GM12878 (cell line): ENCODE measurements at regions not wholly inside any gene's neighbourhood (a gene's known extent, or its start where the extent isn't known, plus 50 kb on each side); places are given as distances from the start of the nearest gene placed in this dataset.

Experiments used
- ATAC-seq: fragments of 200-7000 bp; cut with Tn5 transposase; 3 replicates; pipeline ENCODE4 v1.9.1; 2020; ENCODE audit warnings: mild to moderate bottlenecking, moderate library complexity
- BruUV-seq: library from RNA; stranded (reverse); fragments of 400-500 nt; replicated peaks from 2 replicates; lab custom pipeline; 2021; lab: Mats Ljungman, UMichigan
- CTCF ChIA-PET: fragments of 300-600 bp; sonication (Branson Sonifier 250); formaldehyde crosslinking; extraction: SDS; loops from one replicate; lab custom pipeline; 2021; ENCODE audit warnings: inconsistent platforms; lab: Yijun Ruan, JAX
- POLR2A ChIA-PET: fragments of 350-600 bp; formaldehyde crosslinking; extraction: SDS; loops from one replicate; lab custom pipeline; 2021; ENCODE audit warnings: inconsistent platforms; lab: Charles Lee
- RAD21 ChIA-PET: fragments of 300-600 bp; sonication (Branson Sonifier 250); formaldehyde crosslinking; loops from one replicate; lab custom pipeline; 2023; ENCODE audit warnings: antibody characterized with exemption; ENCODE audit not compliant: unreplicated experiment; lab: Charles Lee
- SMC1A ChIA-PET: fragments of 300-600 bp; sonication (Branson Sonifier 250); formaldehyde crosslinking; loops from one replicate; lab custom pipeline; 2023; ENCODE audit not compliant: unreplicated experiment, uncharacterized antibody; lab: Charles Lee
- DNase-seq: peaks from one replicate; pipeline ENCODE4 v3.0.0-alpha.2; 2011; ENCODE audit warnings: low read depth, low spot score
- FAIRE-seq: peaks from 3 replicates; lab custom pipeline; 2011; peaks lifted over from hg19 to GRCh38; lab: Jason Lieb, UNC
- H2AFZ ChIP-seq: 2 replicates; pipeline ENCODE4 v1.6.0; 2011; ENCODE audit warnings: low read depth, low read length, control low read depth; ENCODE audit not compliant: control insufficient read depth
- H3K27ac ChIP-seq: 2 replicates; pipeline ENCODE4 v1.5.1; 2011; ENCODE audit warnings: control low read depth; ENCODE audit not compliant: control insufficient read depth, insufficient read depth
- H3K27me3 ChIP-seq, 2 experiments: replicated peaks in 1 of 2; 2 replicates each; pipeline versions ENCODE4 v1.6.0 to v1.6.1; 2011; ENCODE audit warnings: low read length in 1 of 2; ENCODE audit not compliant: control insufficient read depth in 2 of 2, insufficient read depth in 2 of 2
- H3K36me3 ChIP-seq, 2 experiments: 2 replicates each; pipeline ENCODE4 v1.5.1; 2011; ENCODE audit warnings: low read length in 1 of 2; ENCODE audit not compliant: control insufficient read depth in 2 of 2, insufficient read depth in 2 of 2
- H3K4me1 ChIP-seq: 2 replicates; pipeline ENCODE4 v1.6.1; 2011; ENCODE audit warnings: mild to moderate bottlenecking, low read length, moderate library complexity, mixed read lengths; ENCODE audit not compliant: control insufficient read depth, insufficient read depth
- H3K4me2 ChIP-seq: 2 replicates; pipeline ENCODE4 v1.6.0; 2011; ENCODE audit warnings: control low read depth; ENCODE audit not compliant: control insufficient read depth, insufficient read depth
- H3K4me3 ChIP-seq: fragments of 200-600 bp; sonication (generic); 2 replicates; pipeline ENCODE4 v1.5.1; 2016
- H3K79me2 ChIP-seq: 2 replicates; pipeline ENCODE4 v1.6.0; 2011; ENCODE audit warnings: low read length; ENCODE audit not compliant: control insufficient read depth, insufficient read depth
- H3K9ac ChIP-seq: 2 replicates; pipeline ENCODE4 v1.8.0; 2011; ENCODE audit warnings: low read length, control low read depth, mixed read lengths; ENCODE audit not compliant: control insufficient read depth, insufficient read depth
- H3K9me3 ChIP-seq: replicated peaks from 3 replicates; pipeline ENCODE4 v1.5.1; 2011; ENCODE audit warnings: mild to moderate bottlenecking, low read length; ENCODE audit not compliant: control insufficient read depth, insufficient read depth
- H4K20me1 ChIP-seq: 2 replicates; pipeline ENCODE4 v1.6.0; 2011; ENCODE audit not compliant: control insufficient read depth, insufficient read depth
- BACH1 ChIP-seq: fragments of 450-650 bp; IDR thresholded peaks from 2 replicates; pipeline ENCODE4 v1.6.1; 2017; ENCODE audit warnings: mild to moderate bottlenecking, borderline replicate concordance
- BMI1 ChIP-seq: fragments of 450-650 bp; IDR thresholded peaks from 2 replicates; pipeline ENCODE4 v1.6.1; 2016; ENCODE audit warnings: mild to moderate bottlenecking, moderate library complexity, borderline replicate concordance
- CHD4 ChIP-seq: fragments of 200-600 bp; sonication (generic); IDR thresholded peaks from 2 replicates; pipeline ENCODE4 v1.6.1; 2016; ENCODE audit warnings: mild to moderate bottlenecking
- CREM ChIP-seq: IDR thresholded peaks from 2 replicates; pipeline ENCODE4 v1.6.1; 2014; ENCODE audit warnings: antibody characterized with exemption, low read depth
- ESRRA ChIP-seq: IDR thresholded peaks from 2 replicates; pipeline ENCODE4 v1.6.1; 2012; ENCODE audit warnings: mild to moderate bottlenecking, low read length, improper control_type of control experiment
- JUND ChIP-seq: IDR thresholded peaks from 2 replicates; pipeline ENCODE4 v1.6.1; 2012; ENCODE audit warnings: low read depth, mild to moderate bottlenecking, low read length, improper control_type of control experiment, moderate library complexity
- MEF2A ChIP-seq: IDR thresholded peaks from 2 replicates; pipeline ENCODE4 v1.6.1; 2011; ENCODE audit warnings: low read depth, mild to moderate bottlenecking, low read length, moderate library complexity; ENCODE audit not compliant: insufficient read depth
- MTA2 ChIP-seq: fragments of 450-650 bp; IDR thresholded peaks from 2 replicates; pipeline ENCODE4 v1.6.1; 2016; ENCODE audit warnings: low read depth, mild to moderate bottlenecking, moderate library complexity
- NFXL1 ChIP-seq: fragments of 450-650 bp; IDR thresholded peaks from 2 replicates; pipeline ENCODE4 v1.6.1; 2017; ENCODE audit warnings: antibody characterized with exemption, mild to moderate bottlenecking, borderline replicate concordance
- NFYA ChIP-seq: IDR thresholded peaks from 2 replicates; pipeline ENCODE4 v1.6.1; 2011; ENCODE audit warnings: low read depth, mild to moderate bottlenecking, low read length, improper control_type of control experiment, borderline replicate concordance
- POU2F2 ChIP-seq: IDR thresholded peaks from 3 replicates; pipeline ENCODE4 v1.6.1; 2011; ENCODE audit warnings: low read depth, mild to moderate bottlenecking, low read length, borderline replicate concordance
- RAD21 ChIP-seq: IDR thresholded peaks from 2 replicates; pipeline ENCODE4 v1.6.1; 2011; ENCODE audit warnings: mild to moderate bottlenecking, low read depth, low read length, moderate library complexity; ENCODE audit not compliant: insufficient read depth
- SMAD1 ChIP-seq: fragments of 450-650 bp; IDR thresholded peaks from 2 replicates; pipeline ENCODE4 v1.6.1; 2018; ENCODE audit warnings: mild to moderate bottlenecking, low read depth; ENCODE audit not compliant: partially characterized antibody
- ZNF217 ChIP-seq: fragments of 450-650 bp; IDR thresholded peaks from 2 replicates; pipeline ENCODE4 v1.6.1; 2017; ENCODE audit warnings: antibody characterized with exemption, mild to moderate bottlenecking
- ZNF24 ChIP-seq: fragments of 450-650 bp; IDR thresholded peaks from 2 replicates; pipeline ENCODE4 v1.6.1; 2017; ENCODE audit warnings: antibody characterized with exemption, mild to moderate bottlenecking
- ZNF622 ChIP-seq: fragments of 450-650 bp; IDR thresholded peaks from 2 replicates; pipeline ENCODE4 v1.6.1; 2017; ENCODE audit warnings: mild to moderate bottlenecking, inconsistent platforms
- WGBS: methylation state at CpG from one replicate; pipeline ENCODE4 v1.1.6; 2016; ENCODE audit warnings: low lambda C conversion rate; ENCODE audit not compliant: insufficient replicate concordance, insufficient coverage; ENCODE audit errors: missing lambda C conversion rate; 5-methylcytosine and 5-hydroxymethylcytosine counted together
- in situ Hi-C: fragments of 300-500 bp; cut with MboI; formaldehyde crosslinking; loops from 9 replicates; pipeline ENCODE4 v1.14.3; 2018; ENCODE audit warnings: mixed read lengths
- intact Hi-C: fragments of 100-400 bp; cut with micrococcal nuclease; formaldehyde crosslinking; loops from one replicate; pipeline ENCODE4 v1.14.2; 2022; ENCODE audit not compliant: unreplicated experiment
- TF ChIP-seq, protein P1 (sequence below): fragments of 450-650 bp; IDR thresholded peaks from 2 replicates; pipeline ENCODE4 v1.6.1; 2017; ENCODE audit warnings: mild to moderate bottlenecking
- TF ChIP-seq, protein P2 (sequence below): fragments of 450-650 bp; IDR thresholded peaks from 2 replicates; pipeline ENCODE4 v1.6.1; 2017; ENCODE audit warnings: antibody characterized with exemption, mild to moderate bottlenecking, moderate library complexity
- TF ChIP-seq, protein P3 (sequence below): IDR thresholded peaks from 2 replicates; pipeline ENCODE4 v1.6.1; 2011; ENCODE audit warnings: mild to moderate bottlenecking, low read depth, low read length, moderate library complexity; ENCODE audit not compliant: insufficient replicate concordance
- TF ChIP-seq, protein P4 (sequence below): IDR thresholded peaks from 2 replicates; pipeline ENCODE4 v1.6.1; 2011; ENCODE audit warnings: borderline replicate concordance, low read depth, mild to moderate bottlenecking, moderate library complexity, mixed read lengths, low read length; ENCODE audit not compliant: insufficient read depth; ENCODE audit errors: extremely low read length

DNA sequence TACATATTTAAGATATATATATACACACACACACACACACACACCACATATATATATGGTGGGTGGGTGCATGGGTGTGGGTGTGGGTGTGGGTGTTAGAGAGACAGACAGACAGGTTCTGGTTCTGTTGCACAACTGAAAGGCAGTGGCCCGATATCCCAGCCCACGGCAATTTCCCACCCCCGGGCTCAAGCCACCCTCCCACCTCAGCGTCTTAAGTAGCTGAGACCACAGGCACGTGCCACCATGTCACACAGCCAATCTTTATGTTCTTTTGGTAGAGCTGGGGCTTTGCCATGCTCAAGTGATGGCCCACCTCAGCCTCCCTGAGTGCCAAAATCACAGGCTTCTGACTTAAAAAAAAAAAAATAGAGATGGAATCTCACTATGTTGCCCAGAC, 417.8 kb upstream of the FOXG1 start:
- DNase-seq: no peak
- intact Hi-C loops: no loop called here
- POLR2A ChIA-PET: no interaction called here
- H3K4me3 ChIP-seq: no peak overlapping the region
- ATAC-seq: no peak
- no peaks in the 10 kb centered on the region for H4K20me1 ChIP-seq
- no peaks in the 10 kb centered on the region for H3K79me2 ChIP-seq
- RAD21 ChIA-PET: no interaction called here
- H2AFZ ChIP-seq: no peak overlapping the region
- H3K27ac ChIP-seq: no peak overlapping the region
- no peak for FAIRE-seq
- H3K9ac ChIP-seq: no peak overlapping the region
- 26% methylated on average over 5 of the region's 5 CpGs for WGBS
- CTCF ChIA-PET: no interaction called here
- BruUV-seq: no TSS peak
- no peaks in the 10 kb centered on the region for H3K36me3 ChIP-seq
- TF ChIP-seq ESRRA (no peak), MEF2A (no peak), BACH1 (no peak), ZNF622 (no peak), MTA2 (no peak), JUND (no peak), RAD21 (no peak), NFYA (no peak), POU2F2 (no peak), BMI1 (no peak), CREM (no peak), ZNF24 (no peak), CHD4 (no peak), ZNF217 (no peak), SMAD1 (no peak), NFXL1 (no peak)
- TF ChIP-seq, protein P1, sequence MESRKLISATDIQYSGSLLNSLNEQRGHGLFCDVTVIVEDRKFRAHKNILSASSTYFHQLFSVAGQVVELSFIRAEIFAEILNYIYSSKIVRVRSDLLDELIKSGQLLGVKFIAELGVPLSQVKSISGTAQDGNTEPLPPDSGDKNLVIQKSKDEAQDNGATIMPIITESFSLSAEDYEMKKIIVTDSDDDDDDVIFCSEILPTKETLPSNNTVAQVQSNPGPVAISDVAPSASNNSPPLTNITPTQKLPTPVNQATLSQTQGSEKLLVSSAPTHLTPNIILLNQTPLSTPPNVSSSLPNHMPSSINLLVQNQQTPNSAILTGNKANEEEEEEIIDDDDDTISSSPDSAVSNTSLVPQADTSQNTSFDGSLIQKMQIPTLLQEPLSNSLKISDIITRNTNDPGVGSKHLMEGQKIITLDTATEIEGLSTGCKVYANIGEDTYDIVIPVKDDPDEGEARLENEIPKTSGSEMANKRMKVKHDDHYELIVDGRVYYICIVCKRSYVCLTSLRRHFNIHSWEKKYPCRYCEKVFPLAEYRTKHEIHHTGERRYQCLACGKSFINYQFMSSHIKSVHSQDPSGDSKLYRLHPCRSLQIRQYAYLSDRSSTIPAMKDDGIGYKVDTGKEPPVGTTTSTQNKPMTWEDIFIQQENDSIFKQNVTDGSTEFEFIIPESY: no peak
- TF ChIP-seq, protein P2, sequence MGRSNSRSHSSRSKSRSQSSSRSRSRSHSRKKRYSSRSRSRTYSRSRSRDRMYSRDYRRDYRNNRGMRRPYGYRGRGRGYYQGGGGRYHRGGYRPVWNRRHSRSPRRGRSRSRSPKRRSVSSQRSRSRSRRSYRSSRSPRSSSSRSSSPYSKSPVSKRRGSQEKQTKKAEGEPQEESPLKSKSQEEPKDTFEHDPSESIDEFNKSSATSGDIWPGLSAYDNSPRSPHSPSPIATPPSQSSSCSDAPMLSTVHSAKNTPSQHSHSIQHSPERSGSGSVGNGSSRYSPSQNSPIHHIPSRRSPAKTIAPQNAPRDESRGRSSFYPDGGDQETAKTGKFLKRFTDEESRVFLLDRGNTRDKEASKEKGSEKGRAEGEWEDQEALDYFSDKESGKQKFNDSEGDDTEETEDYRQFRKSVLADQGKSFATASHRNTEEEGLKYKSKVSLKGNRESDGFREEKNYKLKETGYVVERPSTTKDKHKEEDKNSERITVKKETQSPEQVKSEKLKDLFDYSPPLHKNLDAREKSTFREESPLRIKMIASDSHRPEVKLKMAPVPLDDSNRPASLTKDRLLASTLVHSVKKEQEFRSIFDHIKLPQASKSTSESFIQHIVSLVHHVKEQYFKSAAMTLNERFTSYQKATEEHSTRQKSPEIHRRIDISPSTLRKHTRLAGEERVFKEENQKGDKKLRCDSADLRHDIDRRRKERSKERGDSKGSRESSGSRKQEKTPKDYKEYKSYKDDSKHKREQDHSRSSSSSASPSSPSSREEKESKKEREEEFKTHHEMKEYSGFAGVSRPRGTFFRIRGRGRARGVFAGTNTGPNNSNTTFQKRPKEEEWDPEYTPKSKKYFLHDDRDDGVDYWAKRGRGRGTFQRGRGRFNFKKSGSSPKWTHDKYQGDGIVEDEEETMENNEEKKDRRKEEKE: no peak
- TF ChIP-seq, protein P3, sequence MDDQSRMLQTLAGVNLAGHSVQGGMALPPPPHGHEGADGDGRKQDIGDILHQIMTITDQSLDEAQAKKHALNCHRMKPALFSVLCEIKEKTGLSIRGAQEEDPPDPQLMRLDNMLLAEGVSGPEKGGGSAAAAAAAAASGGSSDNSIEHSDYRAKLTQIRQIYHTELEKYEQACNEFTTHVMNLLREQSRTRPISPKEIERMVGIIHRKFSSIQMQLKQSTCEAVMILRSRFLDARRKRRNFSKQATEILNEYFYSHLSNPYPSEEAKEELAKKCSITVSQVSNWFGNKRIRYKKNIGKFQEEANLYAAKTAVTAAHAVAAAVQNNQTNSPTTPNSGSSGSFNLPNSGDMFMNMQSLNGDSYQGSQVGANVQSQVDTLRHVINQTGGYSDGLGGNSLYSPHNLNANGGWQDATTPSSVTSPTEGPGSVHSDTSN: no peak
- TF ChIP-seq, protein P4, sequence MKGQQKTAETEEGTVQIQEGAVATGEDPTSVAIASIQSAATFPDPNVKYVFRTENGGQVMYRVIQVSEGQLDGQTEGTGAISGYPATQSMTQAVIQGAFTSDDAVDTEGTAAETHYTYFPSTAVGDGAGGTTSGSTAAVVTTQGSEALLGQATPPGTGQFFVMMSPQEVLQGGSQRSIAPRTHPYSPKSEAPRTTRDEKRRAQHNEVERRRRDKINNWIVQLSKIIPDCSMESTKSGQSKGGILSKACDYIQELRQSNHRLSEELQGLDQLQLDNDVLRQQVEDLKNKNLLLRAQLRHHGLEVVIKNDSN: no peak
- H3K4me1 ChIP-seq: no peaks in the 10 kb centered on the region
- SMC1A ChIA-PET: no interaction called here
- in situ Hi-C loops: no loop called here
- H3K27me3 ChIP-seq: no peaks in the 10 kb centered on the region
- H3K9me3 ChIP-seq: no peaks in the 10 kb centered on the region; the same call in 2 of the 3 replicates
- no peak overlapping the region for H3K4me2 ChIP-seq
